ENCODE measurements at regions not wholly inside any gene's neighbourhood (a gene's known extent, or its start where the extent isn't known, plus 50 kb on each side); places are given as distances from the start of the nearest gene placed in this dataset.

DNA sequence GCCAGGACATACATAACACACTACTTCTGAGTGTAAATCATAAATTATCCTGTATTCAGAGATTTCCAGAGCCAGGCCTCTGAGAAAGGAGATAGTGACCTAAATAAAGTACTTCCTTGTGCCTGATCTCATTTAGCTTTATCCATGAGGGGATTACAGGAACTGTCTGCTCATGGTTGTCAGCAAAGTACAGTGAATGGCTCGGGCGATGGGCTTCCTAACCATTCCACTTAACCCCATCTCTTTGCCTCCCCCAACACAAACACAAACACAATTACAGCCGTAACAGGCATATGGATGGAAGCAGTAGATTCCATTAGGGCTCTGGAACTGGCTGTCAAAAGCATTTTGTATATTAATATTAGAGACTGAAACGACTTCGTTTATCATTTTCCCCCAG, 206.7 kb upstream of the CPNE8 start:
- intact Hi-C loops (cut with DNase I): no loop called here
- TF ChIP-seq, protein P1, sequence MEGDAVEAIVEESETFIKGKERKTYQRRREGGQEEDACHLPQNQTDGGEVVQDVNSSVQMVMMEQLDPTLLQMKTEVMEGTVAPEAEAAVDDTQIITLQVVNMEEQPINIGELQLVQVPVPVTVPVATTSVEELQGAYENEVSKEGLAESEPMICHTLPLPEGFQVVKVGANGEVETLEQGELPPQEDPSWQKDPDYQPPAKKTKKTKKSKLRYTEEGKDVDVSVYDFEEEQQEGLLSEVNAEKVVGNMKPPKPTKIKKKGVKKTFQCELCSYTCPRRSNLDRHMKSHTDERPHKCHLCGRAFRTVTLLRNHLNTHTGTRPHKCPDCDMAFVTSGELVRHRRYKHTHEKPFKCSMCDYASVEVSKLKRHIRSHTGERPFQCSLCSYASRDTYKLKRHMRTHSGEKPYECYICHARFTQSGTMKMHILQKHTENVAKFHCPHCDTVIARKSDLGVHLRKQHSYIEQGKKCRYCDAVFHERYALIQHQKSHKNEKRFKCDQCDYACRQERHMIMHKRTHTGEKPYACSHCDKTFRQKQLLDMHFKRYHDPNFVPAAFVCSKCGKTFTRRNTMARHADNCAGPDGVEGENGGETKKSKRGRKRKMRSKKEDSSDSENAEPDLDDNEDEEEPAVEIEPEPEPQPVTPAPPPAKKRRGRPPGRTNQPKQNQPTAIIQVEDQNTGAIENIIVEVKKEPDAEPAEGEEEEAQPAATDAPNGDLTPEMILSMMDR (IDR thresholded peaks at IDR 0.05): no peak

DNA sequence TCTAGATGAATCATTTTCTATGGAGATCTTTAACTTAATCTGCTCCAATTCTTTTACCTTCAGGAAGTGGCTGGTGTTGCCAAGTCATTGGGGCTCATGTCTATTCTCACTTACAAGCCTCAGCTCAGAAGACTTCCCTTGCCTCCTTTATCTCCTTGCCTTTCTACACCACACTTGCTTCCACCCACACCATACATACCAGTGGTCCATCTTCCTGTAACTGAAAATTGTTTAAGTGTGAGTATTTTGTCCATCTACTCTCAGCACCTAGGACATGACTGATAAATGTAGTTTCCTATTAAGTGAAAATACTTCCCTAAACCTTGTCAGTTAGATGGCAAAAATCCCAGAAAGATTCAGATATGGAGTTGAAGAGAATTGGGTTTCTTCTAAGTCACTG, 199.7 kb upstream of the CPNE8 start:
- Histone ChIP-seq H3K9me3 (no peaks in the 10 kb centered on the region), H3K27ac (no peak overlapping the region), H3K27me3 (no peaks in the 10 kb centered on the region), H3K36me3 (no peaks in the 10 kb centered on the region), H3K4me1 (no peaks in the 10 kb centered on the region), H3K4me3 (no peak overlapping the region)
- TF ChIP-seq, protein P1 (IDR thresholded peaks at IDR 0.05): no peak
- intact Hi-C loops (cut with DNase I): no loop called here
- no peak for DNase-seq
- no peak for ATAC-seq

More for the DNA sequence above, 206.7 kb upstream of the CPNE8 start:
- Histone ChIP-seq H3K36me3 (no peaks in the 10 kb centered on the region), H3K9me3 (no peaks in the 10 kb centered on the region), H3K4me3 (no peak overlapping the region), H3K4me1 (no peaks in the 10 kb centered on the region), H3K27me3 (no peaks in the 10 kb centered on the region), H3K27ac (no peak overlapping the region)
- no peak for DNase-seq
- no peak for ATAC-seq

DNA sequence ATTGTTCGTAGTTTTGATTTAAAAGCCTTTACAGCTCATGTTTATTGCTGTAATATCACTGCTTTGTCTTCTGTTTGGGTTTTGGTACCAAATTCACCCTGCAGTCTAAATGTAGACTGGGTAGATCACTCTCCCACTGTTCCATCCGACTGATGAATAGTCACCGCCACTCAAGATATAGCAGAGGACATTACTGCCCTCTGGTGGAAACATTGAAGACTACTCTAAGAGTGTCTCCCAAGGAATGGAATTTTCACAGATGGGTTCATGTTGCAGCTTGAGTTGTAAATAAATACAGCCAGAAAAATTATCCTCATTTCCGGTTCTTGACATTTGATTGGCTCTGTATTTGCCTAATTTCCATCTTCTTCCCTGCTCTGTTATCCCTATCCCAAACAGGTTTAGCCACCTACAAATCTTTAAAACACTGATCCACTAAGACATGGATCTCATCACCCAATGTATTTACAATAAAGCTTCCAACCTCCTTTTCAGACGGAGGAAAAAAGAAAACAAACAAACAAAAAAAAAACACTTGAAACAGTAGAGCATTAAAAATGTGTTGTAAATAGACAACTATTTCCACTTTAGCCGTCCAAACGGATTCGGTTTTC, 198.3 kb upstream of the CPNE8 start:
- Histone ChIP-seq H3K36me3 (no peaks in the 10 kb centered on the region), H3K27me3 (no peaks in the 10 kb centered on the region), H3K27ac (no peak overlapping the region), H3K4me1 (no peaks in the 10 kb centered on the region), H3K9me3 (no peaks in the 10 kb centered on the region), H3K4me3 (no peak overlapping the region)
- TF ChIP-seq, protein P1 (IDR thresholded peaks at IDR 0.05): peak; percentile 77
- DNase-seq (no peak), ATAC-seq (peak; percentile 99)
- intact Hi-C loops (cut with DNase I): loop anchor here (5.0 kb wide), 1 partner anchor 181 kb away; no protein-coding TSS in a partner anchor

DNA sequence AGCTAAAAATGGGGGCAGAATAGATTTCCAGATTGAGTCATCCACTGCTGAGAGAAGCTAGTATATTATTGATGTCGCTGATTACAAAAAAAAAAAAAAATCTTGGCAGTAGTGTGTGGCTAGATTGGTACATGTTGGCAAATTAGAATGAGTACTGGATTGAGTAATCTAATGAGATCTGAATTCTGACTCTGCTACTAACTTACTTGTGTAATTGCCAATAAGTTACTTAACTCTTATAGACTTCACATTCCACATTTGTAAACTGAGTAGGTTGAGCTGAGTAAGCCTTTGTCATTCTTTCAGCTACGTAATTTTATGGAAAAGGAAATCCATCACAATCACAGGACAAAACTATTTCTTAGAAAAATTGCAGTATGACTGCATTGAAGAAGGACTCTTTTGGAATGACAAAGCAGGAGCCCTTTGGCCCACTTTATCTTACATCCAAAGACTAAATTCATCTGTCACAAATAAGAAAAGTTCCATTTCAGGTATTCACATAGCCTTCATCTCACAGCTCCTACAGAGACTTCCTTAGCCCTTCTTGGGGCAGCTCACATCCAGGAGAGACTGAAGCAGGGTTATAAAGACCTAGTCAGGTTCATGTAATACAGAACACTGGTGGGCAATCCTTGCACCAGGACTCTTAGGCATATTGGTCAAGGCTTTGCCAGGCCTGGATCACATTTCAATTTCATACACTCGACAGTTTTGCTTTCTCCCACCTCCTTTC, 197.3 kb upstream of the CPNE8 start:
- DNase-seq (no peak), ATAC-seq (peak; percentile 71)
- Histone ChIP-seq H3K4me1 (no peaks in the 10 kb centered on the region), H3K9me3 (no peaks in the 10 kb centered on the region), H3K36me3 (no peaks in the 10 kb centered on the region), H3K27me3 (no peaks in the 10 kb centered on the region), H3K27ac (no peak overlapping the region), H3K4me3 (no peak overlapping the region)
- TF ChIP-seq, protein P1 (IDR thresholded peaks at IDR 0.05): no peak
- intact Hi-C loops (cut with DNase I): loop anchor here (5.0 kb wide), 1 partner anchor 180 kb away; no protein-coding TSS in a partner anchor

DNA sequence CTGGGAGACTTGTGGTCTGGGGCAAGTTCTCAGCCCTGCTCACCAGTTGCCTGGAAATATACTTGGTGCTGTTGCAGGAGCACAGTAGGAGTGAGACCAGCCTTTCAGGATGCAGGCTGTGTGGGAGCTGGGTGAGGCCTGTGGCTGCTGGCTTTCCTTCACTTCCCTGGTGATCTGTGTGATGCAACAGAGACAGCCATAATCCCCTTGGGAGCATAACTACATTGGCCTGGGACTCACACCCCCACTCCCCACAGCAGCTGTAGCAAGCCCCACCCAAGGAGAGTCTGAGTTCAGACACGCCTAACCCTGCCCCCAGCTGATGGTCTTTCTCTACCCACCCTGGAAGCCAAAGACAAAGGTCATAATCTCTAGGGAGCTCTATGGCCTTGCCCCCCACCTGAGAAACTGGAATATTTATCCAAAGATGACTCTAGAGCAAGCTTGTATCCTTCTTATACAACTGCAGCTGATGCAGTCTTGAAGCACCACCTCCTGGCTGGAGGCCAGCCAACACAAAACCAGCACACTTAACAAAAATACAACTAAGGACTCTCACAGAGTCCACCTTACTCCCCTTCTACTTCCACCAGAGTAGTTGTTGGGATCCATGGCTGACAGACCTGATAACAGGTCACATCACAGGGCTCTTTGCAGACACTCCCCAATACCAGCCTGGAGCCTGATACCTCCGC, 190.4 kb upstream of the CPNE8 start:
- H3K27ac ChIP-seq: no peak overlapping the region
- TF ChIP-seq, protein P1 (IDR thresholded peaks at IDR 0.05): no peak
- H3K36me3 ChIP-seq: no peaks in the 10 kb centered on the region
- DNase-seq (no peak), ATAC-seq (no peak)
- H3K4me3 ChIP-seq: no peak overlapping the region
- no peaks in the 10 kb centered on the region for H3K4me1 ChIP-seq
- H3K9me3 ChIP-seq: no peaks in the 10 kb centered on the region
- intact Hi-C loops (cut with DNase I): no loop called here
- no peaks in the 10 kb centered on the region for H3K27me3 ChIP-seq
